Activated CD4-positive, alpha-beta T cell treated with anti-CD3 and anti-CD28 coated beads, Interleukin-2, amount 10 ng/mL, durations not matched to agents 24 days and 14 days (primary cell): ENCODE measurements at regions not wholly inside any gene's neighbourhood (a gene's known extent, or its start where the extent isn't known, plus 50 kb on each side); places are given as distances from the start of the nearest gene placed in this dataset.

Experiments
- DNase-seq: peaks from one replicate; pipeline ENCODE4 v3.0.0; 2022
- H3K27ac Mint-ChIP-seq: one replicate; pipeline ENCODE4 v1.8.0; 2022; ENCODE audit warnings: mild to moderate bottlenecking, mixed read lengths
- H3K27me3 Mint-ChIP-seq: one replicate; pipeline ENCODE4 v1.8.0; 2022; ENCODE audit warnings: mixed read lengths
- H3K36me3 Mint-ChIP-seq: one replicate; pipeline ENCODE4 v1.8.0; 2022; ENCODE audit warnings: low read depth, mild to moderate bottlenecking, mixed read lengths
- H3K4me1 Mint-ChIP-seq: one replicate; pipeline ENCODE4 v1.8.0; 2021; ENCODE audit warnings: mixed read lengths
- H3K4me3 Mint-ChIP-seq: one replicate; pipeline ENCODE4 v1.8.0; 2022; ENCODE audit warnings: mild to moderate bottlenecking, moderate library complexity, mixed read lengths
- H3K9me3 Mint-ChIP-seq: one replicate; pipeline ENCODE4 v1.8.0; 2021; ENCODE audit warnings: mixed read lengths
- intact Hi-C: fragments of 100-400 bp; cut with micrococcal nuclease; formaldehyde crosslinking; loops from one replicate; pipeline ENCODE4 v1.15.1; 2023

DNA sequence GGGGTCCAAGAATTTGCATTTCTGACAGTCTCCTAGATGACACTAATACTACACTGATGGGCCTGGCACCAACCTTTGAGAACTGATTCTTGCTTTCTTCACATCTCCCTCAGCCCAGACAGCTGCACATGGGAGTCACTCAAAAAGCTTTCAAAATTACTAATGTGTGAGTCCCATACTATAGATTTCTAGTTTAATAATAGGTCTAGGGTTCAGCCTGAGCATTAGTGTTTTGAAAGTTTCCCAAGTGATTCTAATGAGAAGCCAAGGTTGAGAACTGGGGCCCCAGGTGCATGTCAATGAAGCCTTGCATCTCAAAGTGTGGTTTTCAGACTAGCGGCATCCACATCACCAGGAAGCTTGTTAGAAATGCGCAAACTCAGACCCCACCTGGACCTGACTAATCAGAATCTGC is 159.9 kb upstream of the CMC1 start:
- Mint-ChIP-seq H3K36me3 (no peaks in the 10 kb centered on the region), H3K4me1 (no peaks in the 10 kb centered on the region), H3K9me3 (no peaks in the 10 kb centered on the region), H3K4me3 (no peak overlapping the region), H3K27me3 (no peaks in the 10 kb centered on the region), H3K27ac (no peak overlapping the region)
- intact Hi-C loops = no loop called here
- DNase-seq = no peak

DNA sequence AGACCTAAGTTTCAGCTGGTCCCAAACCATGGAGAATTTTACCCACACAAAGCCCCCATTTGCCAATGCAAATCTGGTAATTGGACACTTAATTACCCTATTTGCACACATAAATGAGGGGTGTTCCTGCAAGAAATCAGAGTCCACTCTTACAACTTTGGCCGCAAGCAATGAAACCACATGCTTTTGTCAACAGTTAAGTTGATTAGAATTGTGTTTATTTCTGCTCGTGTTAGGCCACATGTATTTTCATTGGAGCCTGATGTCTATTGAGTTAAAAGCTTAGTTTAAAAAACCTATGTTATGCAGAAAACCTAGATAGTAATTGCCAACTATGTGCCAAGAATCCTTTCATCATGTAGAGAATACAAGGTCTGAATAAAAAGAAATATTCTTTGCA is 153.8 kb upstream of the CMC1 start:
- intact Hi-C loops = no loop called here
- no peak overlapping the region for H3K27ac Mint-ChIP-seq

DNA sequence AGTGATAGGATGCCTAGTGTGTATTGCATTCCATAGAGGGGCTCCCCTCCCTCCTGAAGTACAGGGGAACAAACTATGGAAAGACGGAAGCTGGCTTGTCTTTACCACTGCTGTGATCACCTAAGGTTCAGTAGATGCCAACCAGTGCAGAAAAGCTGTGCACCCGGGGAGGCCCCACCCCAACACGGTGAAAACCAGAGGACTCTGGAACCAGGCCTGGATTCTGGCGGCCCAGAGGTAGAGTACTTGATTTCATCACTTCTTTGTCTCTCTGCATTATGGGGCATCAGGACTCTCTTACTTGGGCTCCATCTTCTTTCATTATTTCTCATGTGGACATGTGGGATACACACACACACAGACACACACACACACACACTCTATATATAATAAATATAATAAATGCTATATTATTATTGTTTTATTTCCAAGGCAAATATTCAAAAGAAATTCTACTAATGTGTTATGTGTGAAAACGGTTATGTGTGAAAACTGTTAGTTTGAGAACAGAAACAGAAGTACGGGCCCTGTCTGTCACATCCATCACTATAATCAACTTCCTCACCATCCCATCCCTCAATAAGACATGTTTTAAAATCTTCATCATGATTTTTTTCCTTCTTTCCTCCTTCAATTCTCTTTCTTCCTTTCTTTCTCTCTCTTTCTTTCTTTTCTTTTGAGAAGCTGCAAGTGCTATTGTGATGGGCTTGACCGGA is 152.4 kb upstream of the CMC1 start:
- Mint-ChIP-seq H3K9me3 (peaks cover 4% of the 10 kb centered on the region), H3K4me1 (no peaks in the 10 kb centered on the region), H3K27ac (no peak overlapping the region), H3K4me3 (no peak overlapping the region), H3K36me3 (no peaks in the 10 kb centered on the region), H3K27me3 (no peaks in the 10 kb centered on the region)
- no peak for DNase-seq
- intact Hi-C loops = no loop called here

More for the DNA sequence above, 153.8 kb upstream of the CMC1 start:
- DNase-seq = no peak
- H3K4me1 Mint-ChIP-seq = no peaks in the 10 kb centered on the region
- H3K36me3 Mint-ChIP-seq = no peaks in the 10 kb centered on the region
- H3K27me3 Mint-ChIP-seq = no peaks in the 10 kb centered on the region
- no peak overlapping the region for H3K4me3 Mint-ChIP-seq
- H3K9me3 Mint-ChIP-seq = no peaks in the 10 kb centered on the region

DNA sequence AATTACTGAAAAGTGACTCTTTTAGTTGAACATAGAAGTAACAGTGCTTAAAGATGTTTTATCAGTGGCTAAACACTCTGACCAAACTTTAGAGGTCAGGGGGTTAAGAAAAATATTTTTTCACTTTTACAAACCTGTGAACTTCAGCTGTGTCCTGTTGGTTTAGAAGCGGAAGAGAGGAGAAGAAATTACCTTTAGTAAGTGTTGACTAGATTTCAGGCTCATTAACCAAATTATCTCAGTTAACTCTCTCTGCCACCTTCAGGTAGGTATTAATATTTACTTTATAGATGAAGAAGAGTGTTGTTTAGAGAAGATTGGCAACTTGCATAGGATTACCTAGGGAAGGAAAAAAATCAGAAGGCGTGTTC is 151.9 kb upstream of the CMC1 start:
- no peaks in the 10 kb centered on the region for H3K4me1 Mint-ChIP-seq
- H3K4me3 Mint-ChIP-seq = no peak overlapping the region
- no peaks in the 10 kb centered on the region for H3K36me3 Mint-ChIP-seq
- intact Hi-C loops = no loop called here
- no peaks in the 10 kb centered on the region for H3K27me3 Mint-ChIP-seq
- no peak for DNase-seq
- H3K9me3 Mint-ChIP-seq = peaks cover 6% of the 10 kb centered on the region
- H3K27ac Mint-ChIP-seq = no peak overlapping the region

DNA sequence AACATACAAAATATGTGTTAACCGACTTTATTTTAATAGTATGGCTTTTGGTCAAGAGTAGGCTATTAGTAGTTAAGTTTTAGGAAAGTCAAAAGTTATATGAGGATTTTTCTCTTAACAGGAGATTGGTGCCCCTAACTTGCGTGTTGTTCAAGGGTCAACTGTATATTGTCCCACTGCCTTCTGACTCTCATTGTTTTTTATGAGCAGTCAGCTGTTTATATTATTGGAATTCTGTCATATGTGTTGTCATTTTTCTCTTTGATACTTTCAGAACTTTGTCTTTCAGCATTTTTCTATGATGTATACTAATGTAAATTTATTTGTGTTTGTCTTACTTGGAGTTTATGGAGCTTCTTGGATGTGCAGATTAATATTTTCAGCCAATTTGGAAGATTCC is 142.1 kb upstream of the CMC1 start:
- H3K9me3 Mint-ChIP-seq = peaks cover 10% of the 10 kb centered on the region
- DNase-seq = no peak
- no peak overlapping the region for H3K27ac Mint-ChIP-seq
- no peak overlapping the region for H3K4me3 Mint-ChIP-seq
- intact Hi-C loops = no loop called here
- no peaks in the 10 kb centered on the region for H3K36me3 Mint-ChIP-seq
- no peaks in the 10 kb centered on the region for H3K27me3 Mint-ChIP-seq
- no peaks in the 10 kb centered on the region for H3K4me1 Mint-ChIP-seq

DNA sequence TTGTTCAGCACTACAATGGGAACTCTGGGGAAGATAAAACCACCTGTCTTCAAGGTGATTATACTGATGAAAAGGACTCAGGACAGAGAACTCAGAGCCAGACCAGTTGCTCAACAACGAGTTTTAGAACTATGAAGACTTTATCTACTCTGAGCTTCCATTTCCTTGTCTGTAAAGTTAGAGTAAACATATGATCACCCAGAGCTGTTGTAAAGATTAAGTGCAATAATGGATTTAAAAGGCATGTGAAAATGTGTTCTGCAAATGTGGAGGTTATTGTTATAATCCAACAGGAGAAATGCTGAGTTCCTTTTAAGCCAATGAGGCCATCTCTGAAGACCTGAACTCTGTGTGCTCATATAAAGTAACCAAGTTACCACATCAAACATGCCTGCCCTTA is 139.7 kb upstream of the CMC1 start:
- peaks cover 10% of the 10 kb centered on the region for H3K9me3 Mint-ChIP-seq

DNA sequence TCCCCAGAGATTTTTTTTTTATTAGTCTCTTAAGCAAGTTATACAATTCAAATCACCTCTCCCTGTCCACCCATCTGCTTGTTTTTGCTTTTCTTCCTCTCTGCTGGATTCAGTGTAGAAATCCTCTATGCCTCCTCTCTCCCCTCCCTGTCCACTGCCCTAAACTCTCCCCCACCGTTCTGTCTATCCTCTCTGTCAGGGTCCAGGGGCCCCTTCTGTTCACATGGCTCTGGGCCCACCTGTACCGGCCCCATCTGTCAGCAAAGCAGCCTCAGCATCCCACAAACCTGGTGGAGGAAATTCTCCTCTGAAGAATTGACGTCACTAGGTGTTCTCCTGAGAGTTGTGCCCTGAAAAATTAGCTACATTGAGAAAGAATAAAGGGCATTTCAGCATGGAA is 137.6 kb upstream of the CMC1 start:
- no peaks in the 10 kb centered on the region for H3K36me3 Mint-ChIP-seq
- no peaks in the 10 kb centered on the region for H3K4me1 Mint-ChIP-seq
- DNase-seq = no peak
- H3K27me3 Mint-ChIP-seq = no peaks in the 10 kb centered on the region
- H3K27ac Mint-ChIP-seq = no peak overlapping the region
- H3K9me3 Mint-ChIP-seq = peaks cover 11% of the 10 kb centered on the region
- no peak overlapping the region for H3K4me3 Mint-ChIP-seq
- intact Hi-C loops = no loop called here

More for the DNA sequence above, 139.7 kb upstream of the CMC1 start:
- Mint-ChIP-seq H3K27me3 (no peaks in the 10 kb centered on the region), H3K27ac (no peak overlapping the region), H3K4me1 (no peaks in the 10 kb centered on the region), H3K4me3 (no peak overlapping the region), H3K36me3 (no peaks in the 10 kb centered on the region)
- DNase-seq = no peak
- intact Hi-C loops = no loop called here

DNA sequence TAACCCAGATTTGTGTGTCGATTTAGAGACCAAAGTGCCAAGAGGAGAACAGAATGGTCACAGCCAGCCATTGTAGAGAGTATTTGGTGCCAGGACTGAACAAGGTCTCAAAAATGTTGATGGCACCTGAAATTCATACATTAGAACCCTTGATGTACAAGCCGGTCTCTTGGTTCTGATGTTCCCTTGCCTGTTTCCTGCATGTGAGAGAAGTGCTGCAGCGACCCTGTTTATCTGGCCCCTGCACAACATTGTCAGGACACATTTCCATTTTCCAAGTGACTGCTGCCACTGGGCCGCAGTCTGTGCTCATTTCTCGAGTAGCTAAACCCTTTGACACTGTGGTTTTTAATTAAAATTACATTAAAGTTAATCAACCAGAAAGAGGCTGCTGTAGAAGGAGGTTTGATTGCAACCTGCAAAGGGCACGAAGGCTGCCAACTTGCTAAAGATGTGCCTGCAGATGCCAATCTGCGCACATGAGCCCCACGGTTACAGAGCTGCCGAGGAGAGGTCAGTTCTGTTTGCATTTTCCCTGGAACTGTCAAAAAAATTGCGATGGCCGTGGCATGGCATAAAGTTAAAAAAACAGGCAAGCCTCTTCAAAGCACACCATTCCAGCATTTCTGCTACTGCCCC is 136.4 kb upstream of the CMC1 start:
- no peaks in the 10 kb centered on the region for H3K4me1 Mint-ChIP-seq
- intact Hi-C loops = no loop called here
- peaks cover 12% of the 10 kb centered on the region for H3K9me3 Mint-ChIP-seq
- H3K36me3 Mint-ChIP-seq = no peaks in the 10 kb centered on the region
- H3K27ac Mint-ChIP-seq = no peak overlapping the region
- no peak for DNase-seq
- H3K27me3 Mint-ChIP-seq = no peaks in the 10 kb centered on the region
- H3K4me3 Mint-ChIP-seq = no peak overlapping the region

DNA sequence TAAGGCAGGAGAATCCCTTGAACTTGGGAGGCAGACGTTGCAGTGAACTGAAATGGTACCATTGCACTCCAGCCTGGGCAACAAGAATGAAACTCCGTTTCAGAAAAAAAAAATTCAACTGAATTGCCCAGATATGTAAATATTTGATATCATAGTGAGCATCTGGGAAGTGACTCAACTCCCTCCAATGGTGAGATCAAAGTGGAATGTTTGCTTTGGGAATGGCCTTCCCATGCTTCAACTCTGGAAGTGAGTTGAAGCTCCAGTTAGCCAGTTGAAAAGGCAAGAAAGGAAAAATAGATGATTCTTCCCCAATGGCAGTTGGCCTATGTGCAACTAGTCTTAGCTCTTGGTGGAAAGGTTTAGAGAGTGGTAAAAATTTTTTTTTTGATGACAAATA is 131.6 kb upstream of the CMC1 start:
- no peak for DNase-seq
- H3K36me3 Mint-ChIP-seq = no peaks in the 10 kb centered on the region
- no peak overlapping the region for H3K27ac Mint-ChIP-seq
- H3K4me3 Mint-ChIP-seq = no peak overlapping the region
- no peaks in the 10 kb centered on the region for H3K27me3 Mint-ChIP-seq
- intact Hi-C loops = no loop called here
- H3K4me1 Mint-ChIP-seq = no peaks in the 10 kb centered on the region
- peaks cover 3% of the 10 kb centered on the region for H3K9me3 Mint-ChIP-seq

DNA sequence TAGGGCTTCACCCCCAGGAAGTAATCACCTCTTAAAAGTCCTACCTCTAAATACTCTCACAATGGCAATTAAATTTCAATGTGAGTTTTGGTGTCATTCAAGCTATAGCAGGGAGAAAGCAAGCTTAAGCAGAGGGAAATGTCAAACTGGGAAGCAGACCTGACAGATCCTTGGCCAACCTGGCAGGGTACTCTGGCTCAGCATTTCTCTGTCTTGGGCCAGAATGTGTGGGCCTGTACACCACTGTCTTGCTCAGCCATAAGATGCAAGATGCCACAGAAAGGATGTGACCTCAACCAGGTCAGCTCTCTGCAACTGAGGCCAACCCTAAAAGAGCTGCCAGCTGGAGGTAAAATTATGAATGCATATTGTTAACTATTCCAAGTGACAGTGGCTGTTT is 130.6 kb upstream of the CMC1 start:
- Mint-ChIP-seq H3K36me3 (no peaks in the 10 kb centered on the region), H3K4me1 (no peaks in the 10 kb centered on the region), H3K27ac (no peak overlapping the region), H3K27me3 (no peaks in the 10 kb centered on the region), H3K4me3 (no peak overlapping the region), H3K9me3 (peaks cover 3% of the 10 kb centered on the region)
- no peak for DNase-seq
- intact Hi-C loops = no loop called here

DNA sequence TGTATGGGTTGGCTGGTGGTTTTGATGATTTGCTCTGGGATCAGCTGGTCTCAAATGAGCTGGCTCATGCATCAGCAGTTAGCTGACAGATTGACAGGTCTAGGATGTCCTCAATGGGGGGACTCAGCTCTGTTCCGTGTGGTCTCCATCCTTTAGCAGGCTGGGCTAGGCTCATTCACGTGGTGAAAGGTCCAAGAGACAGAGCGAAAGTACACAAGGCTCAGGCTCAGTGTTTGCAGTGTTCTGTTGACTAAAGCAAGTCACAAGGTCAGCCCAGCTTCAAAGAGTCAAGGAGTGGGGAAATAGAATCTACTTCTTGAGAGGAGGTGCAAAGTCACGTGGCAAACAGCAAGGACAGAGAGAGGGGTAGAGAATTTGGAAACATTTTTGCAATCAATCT is 126.5 kb upstream of the CMC1 start:
- Mint-ChIP-seq H3K4me1 (no peaks in the 10 kb centered on the region), H3K27ac (no peak overlapping the region), H3K9me3 (no peaks in the 10 kb centered on the region), H3K27me3 (no peaks in the 10 kb centered on the region), H3K4me3 (no peak overlapping the region), H3K36me3 (no peaks in the 10 kb centered on the region)
- intact Hi-C loops = no loop called here
- DNase-seq = no peak

DNA sequence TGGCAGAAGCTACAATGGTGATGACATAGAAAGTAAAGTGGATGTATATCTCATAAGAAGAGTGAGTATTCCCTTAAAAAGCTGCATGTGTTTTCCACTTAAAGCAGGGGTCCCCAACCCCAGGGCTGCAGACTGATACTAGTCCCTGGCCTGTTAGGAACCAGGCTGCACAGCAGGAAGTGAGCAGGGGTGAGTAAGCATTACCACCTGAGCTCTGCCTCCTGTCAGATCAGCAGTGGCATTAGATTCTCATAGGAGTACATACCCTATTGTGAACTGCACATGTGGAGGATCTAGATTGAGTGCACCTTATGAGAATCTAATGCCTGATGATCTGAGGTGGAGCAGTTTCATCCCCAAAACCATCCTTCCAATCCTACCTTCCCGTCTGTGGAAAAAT is 126.1 kb upstream of the CMC1 start:
- Mint-ChIP-seq H3K9me3 (no peaks in the 10 kb centered on the region), H3K27me3 (no peaks in the 10 kb centered on the region), H3K27ac (no peak overlapping the region), H3K36me3 (no peaks in the 10 kb centered on the region), H3K4me3 (no peak overlapping the region), H3K4me1 (no peaks in the 10 kb centered on the region)
- intact Hi-C loops = no loop called here
- DNase-seq = no peak

DNA sequence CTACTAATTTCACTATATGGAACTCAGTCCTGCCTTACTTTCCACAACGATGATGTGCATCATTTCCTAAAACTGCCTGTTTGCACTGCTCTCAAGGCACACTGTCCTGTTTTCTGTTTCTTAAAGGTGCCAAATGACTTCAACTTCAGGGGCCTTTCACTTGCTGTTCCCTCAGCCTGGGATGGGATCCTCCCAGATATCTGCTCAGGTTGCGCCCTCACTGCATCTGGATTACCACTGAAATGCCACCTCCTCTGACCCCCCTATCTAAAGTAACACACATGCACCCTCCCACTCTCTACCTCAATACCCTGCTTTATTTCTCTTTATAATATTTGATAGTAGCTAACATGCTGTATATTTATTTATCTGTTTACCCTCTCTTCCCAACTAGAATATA is 123.8 kb upstream of the CMC1 start:
- H3K4me1 Mint-ChIP-seq = no peaks in the 10 kb centered on the region
- no peaks in the 10 kb centered on the region for H3K9me3 Mint-ChIP-seq
- no peak overlapping the region for H3K27ac Mint-ChIP-seq
- H3K27me3 Mint-ChIP-seq = no peaks in the 10 kb centered on the region
- H3K36me3 Mint-ChIP-seq = no peaks in the 10 kb centered on the region
- intact Hi-C loops = no loop called here
- no peak for DNase-seq
- H3K4me3 Mint-ChIP-seq = no peak overlapping the region

DNA sequence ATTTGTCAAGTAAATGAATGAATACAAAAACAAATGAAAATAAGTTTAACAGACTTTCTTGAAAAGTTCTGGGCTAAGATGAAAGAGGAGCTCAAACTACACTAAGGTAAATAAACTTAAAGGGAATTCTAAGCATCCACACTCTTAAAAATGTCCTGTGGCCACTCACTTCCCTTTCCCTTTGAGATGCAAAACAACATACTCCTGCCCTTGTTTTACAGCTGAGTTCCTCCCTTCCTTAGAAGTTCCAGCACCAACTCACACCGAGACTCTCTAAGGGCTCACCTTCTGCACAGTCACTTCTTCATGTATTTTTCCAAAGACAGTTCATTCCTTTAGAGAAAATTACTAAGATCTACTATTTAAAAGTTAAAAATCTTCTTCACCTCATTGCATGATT is 123.3 kb upstream of the CMC1 start:
- H3K36me3 Mint-ChIP-seq = no peaks in the 10 kb centered on the region
- H3K4me1 Mint-ChIP-seq = no peaks in the 10 kb centered on the region
- H3K27ac Mint-ChIP-seq = no peak overlapping the region
- DNase-seq = no peak
- intact Hi-C loops = no loop called here
- no peaks in the 10 kb centered on the region for H3K27me3 Mint-ChIP-seq
- H3K4me3 Mint-ChIP-seq = no peak overlapping the region
- no peaks in the 10 kb centered on the region for H3K9me3 Mint-ChIP-seq

DNA sequence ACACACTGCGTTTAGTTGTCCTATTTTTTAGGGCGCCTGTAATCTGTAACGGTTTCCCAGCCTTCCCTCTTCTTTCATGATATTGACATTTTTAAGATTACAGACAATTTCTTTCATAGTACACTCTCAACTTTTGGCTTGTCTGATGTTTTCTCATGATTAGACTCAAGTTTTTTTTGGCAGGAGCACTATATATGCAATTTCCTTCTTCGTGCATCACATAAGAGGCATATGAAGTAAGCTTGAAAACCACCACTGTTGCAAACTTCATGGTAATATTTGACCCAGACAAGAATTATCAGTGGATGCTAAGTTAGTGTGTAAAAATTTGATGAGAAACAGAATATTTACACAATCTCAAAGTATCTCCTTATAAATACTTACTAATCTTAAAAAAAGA is 119.2 kb upstream of the CMC1 start:
- intact Hi-C loops = no loop called here

More for the DNA sequence above, 119.2 kb upstream of the CMC1 start:
- no peak for DNase-seq
- no peaks in the 10 kb centered on the region for H3K27me3 Mint-ChIP-seq
- H3K27ac Mint-ChIP-seq = no peak overlapping the region
- no peak overlapping the region for H3K4me3 Mint-ChIP-seq
- no peaks in the 10 kb centered on the region for H3K36me3 Mint-ChIP-seq
- H3K9me3 Mint-ChIP-seq = no peaks in the 10 kb centered on the region
- H3K4me1 Mint-ChIP-seq = no peaks in the 10 kb centered on the region
